HG03045 (cell line): ENCODE measurements at regions not wholly inside any gene's neighbourhood (a gene's known extent, or its start where the extent isn't known, plus 50 kb on each side); places are given as distances from the start of the nearest gene placed in this dataset.
A peak's percentile ranks its signal among the peaks of the same experiment; 100 is the strongest.

Source experiments
- ATAC-seq: cut with Tn5 transposase; IDR thresholded peaks from one replicate; pipeline ENCODE4 v1.9.1; 2021; ENCODE audit warnings: mild to moderate bottlenecking, moderate library complexity; ENCODE audit not compliant: unreplicated experiment

DNA sequence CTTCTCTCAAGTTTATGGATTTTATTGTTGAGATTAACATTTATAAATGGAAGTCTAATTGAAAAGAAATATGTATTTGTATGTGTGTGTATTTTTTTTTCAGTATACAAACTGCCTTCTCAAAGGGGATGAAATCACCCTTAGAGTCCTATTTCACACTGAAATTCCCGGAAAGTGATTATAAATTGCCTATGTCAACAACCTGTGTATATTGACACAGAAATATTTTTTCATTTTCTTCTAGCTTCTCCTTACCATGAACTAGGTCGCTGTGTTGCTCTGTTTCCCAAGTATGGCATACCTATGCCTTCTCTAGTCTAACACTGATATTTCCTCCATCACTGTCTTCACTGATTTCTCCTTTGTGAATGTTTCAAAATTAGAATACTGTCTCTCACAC is 444.0 kb upstream of the AZI2 start:
- no peak for ATAC-seq

DNA sequence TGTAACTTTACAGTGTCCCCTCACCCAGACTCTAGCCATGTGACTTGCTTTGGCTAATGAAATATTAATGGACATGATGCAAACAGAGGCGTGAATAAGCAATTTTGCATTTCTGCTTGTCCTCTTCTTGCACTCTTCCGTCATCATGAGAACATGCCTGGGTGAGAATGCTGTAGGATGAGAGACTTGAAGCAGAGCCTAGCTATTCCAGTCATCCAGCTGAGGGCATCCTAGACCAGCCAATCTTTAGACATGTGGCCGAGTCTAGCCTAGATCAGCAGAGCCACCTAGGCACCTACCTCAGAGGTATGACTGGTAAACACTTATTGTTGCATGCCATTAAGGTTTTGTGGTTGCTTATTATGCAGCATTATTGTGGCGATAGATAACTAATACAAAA is 450.5 kb upstream of the AZI2 start:
- no peak for ATAC-seq

DNA sequence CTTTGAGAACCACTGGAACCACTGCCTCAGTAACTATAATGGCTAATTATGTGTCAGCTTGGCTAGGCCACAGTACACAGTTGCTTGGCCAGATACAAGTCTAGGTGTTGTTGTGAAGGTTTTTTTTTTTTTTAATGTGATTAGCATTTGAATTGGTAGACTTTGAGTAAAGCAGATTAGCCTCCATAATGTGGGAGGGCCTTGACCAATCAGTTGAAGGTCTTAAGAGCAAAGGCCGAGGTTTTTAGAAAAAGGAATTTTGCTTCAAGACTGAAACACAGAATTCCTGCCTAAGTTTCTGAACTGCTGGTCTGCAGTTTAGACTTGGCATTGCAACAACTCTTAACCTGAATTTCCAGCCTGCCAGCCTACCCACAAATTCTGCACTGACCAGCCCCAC is 451.6 kb upstream of the AZI2 start:
- no peak for ATAC-seq

DNA sequence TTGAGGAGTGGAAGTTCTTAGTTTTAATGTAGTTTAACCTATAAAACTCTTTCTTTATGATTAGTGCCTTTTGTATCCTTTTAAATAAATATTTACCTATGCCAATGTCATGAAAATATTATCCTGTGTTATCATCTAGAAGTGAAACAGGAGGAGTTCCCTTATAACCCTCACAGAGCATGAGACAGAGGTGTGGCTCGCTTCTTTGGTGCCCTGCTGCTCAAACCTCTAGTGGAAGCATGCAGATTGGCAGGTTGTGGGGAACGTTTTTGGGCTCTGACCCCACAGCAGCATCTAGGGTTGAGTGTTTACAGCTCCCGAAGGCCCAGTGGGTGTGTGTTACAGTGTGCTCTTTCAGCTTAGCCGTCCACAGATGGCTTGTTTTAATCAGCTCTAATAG is 459.4 kb upstream of the AZI2 start:
- ATAC-seq = no peak

DNA sequence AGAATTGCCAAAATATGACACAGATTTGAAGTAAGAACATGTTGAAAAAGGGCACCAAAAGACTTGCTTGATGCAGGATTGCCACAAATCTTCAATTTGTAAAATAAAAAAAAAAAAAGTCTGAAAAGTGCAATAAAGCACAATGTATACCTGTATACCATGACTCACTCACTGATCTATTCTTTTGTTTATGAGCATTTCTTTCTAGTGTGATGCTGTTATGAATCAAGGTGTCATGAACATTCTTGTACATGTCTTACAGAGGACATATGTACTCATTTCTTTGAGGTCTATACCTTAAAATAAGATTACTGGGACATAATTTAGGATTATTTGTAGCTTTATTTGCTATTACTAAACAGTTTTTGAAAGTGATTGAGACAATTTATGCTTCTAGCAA is 464.9 kb upstream of the RBMS3 start:
- no peak for ATAC-seq

DNA sequence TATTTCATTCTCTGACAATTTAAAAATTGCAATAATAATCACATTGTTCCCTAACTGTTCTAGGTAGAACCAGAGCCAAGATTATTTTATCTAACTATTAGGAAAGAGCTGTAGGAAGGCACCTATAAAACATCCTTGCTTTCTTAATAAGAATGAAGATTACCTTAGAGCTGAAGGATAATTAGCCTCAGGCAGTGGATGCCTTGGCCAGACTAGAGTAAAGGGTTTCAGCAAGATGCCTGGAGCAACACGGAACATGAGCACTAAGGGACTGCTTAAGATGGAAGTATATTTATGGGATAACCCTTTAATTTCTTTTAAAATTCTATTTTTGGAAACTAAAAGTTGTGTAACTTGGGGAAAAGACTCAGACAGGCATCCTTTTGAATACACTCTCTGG is 456.6 kb upstream of the RBMS3 start:
- no peak for ATAC-seq

DNA sequence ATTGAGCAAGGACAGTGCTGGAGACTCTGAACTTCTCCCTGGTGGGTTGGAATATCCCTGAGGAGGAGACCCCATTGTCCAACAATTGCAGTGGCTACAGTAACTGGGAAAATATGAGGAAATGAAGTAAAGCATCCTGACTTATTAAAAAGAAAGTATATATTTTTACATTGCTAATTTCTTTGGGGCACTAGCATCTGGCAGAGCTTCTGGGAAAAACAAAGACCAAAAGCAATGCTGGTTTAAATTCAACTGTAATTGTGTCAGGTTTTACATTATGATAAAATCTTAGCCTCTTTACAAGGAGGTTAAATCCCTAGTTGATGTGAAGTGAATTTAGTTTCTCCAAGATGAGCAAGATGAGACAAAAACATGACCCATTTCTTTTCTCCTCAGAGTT is 454.0 kb upstream of the RBMS3 start:
- ATAC-seq = no peak

DNA sequence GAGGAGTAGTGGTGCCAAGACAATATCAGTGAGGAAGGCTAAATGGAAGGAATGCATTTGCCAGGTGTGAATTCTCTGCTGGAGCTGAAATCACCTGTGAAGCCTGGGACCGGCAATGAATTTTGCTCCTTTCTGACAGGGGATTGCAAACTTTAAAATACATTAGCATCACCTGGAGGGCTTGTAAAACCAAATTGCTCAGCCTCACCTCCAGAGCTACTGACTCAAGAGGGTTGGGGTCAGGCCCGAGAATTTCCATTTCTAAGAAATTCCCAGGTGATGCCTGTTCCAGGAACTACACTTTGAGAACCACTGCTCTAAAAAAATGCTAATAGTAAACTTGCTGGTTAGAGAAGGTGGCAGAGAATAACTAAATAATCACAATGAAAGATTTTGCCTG is 445.6 kb upstream of the RBMS3 start:
- no peak for ATAC-seq

DNA sequence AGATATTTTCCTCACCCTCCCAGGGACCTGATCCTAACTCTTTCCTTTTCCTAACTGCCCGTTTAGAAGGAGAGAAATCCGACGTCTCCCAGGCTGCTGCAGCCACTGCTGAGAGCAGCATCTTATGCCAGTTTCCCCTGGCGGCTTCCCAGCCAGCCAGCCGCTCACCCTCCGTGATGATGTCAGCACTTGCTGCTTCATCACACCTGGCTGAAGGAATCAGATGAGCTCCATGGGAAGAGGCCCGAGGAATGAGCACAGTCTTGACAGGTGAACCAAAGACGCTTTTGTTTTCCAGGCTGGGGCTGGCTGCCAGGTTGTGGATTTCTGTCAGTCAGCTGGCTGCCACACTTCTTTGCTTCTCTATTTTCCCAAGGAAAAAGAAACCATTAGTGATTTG is 445.1 kb upstream of the RBMS3 start:
- no peak for ATAC-seq

DNA sequence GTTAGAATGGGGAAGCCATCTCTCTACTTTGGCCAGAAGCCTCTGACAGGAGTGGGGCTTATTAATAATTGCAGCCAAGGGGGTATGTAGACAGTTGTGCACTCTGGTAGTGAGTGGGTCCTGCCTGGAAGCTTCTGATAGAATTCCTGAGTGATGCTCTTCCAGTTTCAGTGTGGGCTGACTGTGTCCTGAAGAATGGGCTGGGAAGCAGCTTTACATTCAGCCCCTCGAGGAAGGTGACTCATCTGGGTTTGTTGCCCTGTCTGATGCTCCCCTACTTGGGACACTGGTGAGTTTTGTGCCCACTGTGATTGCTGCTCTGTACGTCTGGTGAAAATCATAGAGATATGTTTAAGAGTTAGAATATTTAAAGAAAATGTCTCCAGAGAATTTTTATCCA is 444.7 kb upstream of the RBMS3 start:
- no peak for ATAC-seq

DNA sequence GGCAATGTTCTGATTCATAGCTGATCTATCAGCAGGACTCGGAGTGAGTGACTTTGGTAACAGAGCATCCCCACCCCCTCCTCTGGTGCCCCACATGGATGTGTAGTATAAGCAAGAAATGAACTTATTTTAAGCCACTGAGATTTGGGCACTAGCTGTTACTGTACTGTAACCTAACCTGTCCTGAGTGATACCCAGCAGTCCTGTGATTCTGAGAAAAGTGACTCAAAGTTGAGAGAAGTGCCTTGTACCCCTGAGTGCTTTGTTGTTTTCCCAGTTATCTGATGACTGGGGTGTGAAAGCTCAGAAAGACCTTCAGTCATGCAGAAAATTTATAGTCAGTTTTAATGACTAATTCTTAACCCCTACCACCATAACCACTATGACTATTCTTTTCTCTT is 439.9 kb upstream of the RBMS3 start:
- ATAC-seq = peak; percentile 70

DNA sequence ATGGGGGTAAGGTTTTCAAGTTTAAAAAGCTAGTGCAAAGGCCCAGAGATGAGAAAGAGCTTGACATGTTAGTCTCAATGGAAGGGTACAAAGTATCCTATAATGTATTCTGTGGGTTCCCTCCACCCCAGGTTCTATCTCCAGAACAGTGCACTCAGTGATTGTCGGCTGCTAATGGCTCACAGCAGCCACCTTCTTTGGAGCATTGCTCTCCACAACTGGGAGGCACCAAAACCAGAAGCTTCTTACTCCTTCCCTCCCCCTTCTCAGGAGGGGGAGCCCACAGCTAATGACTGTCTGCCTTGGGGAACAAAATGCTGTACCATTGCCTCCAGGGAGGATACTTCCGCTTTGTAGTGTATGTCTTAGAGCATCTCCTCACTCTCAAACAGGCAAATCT is 439.4 kb upstream of the RBMS3 start:
- peak; percentile 7 for ATAC-seq

DNA sequence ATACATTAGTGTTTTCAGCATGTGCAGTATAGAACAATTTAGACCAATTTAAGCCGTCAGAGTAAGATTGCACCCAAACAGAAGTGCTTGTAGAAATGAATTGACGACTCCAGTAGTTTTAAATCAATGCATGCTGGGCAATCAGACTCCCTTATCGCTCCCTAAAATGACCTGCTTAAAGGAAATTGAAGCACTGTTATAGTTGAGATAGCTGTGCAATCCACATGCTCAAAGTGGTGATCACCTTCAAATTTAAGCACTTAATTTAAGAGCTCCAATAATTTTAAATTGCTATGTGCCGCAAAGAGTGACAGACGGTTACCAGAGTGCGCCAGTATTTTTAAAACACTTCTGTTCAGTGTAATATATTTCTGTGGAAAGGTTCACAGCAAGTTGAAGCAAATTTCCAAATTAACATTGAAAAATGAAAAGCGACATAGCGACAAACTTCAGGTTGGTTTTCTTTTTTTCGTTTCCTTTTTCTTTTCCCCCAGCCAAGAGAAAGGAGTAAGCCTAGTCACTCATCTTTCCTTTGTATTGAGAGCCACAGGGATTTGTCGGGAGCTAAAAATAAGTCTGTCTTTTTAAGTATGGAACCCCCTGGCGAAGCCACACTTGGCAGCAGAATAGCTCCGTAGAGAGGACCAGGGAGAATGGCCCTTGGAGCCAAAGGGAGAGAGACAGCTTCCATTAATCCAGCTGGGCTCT is 436.4 kb upstream of the RBMS3 start:
- no peak for ATAC-seq

DNA sequence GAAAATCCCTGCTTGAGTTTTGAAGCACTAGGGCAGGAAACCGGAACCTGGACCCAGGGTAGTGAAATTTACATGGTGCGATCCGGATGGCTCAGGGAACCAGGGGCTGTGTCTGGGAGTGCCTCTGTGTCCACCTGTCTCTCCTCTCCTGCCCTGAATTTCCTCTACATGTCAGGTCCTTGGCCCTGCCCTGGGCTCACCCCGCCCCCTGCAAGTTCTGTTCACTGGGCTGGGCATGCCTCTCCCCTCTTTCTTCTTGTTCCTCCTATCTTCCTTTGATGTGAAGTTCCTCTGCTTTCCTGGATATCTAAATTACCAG is 435.9 kb upstream of the RBMS3 start:
- no peak for ATAC-seq

DNA sequence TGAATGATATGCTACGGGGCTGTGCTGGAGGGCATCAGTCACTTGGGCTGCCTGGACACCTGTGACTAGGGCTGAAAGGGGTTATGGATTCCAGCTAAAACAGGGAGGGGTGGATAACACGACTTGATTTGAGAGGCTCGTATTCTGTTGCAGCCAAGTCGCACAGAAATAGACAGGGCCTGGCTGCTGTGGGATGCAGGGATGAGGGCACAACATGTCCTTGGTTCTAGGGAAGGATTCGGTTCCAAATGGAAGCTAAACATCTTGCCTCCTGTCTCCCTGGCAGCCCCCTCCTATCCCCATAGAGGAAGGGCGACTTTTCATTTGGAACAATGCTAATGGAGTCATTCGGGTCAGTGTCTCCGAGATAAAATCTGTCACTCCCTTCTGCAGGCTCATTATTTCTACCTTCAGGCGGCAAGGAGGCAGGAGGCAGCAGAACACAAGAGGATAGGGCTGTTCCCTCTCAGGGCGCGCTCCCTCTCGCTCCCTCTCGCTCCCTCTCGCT is 433.8 kb upstream of the RBMS3 start:
- ATAC-seq = no peak

DNA sequence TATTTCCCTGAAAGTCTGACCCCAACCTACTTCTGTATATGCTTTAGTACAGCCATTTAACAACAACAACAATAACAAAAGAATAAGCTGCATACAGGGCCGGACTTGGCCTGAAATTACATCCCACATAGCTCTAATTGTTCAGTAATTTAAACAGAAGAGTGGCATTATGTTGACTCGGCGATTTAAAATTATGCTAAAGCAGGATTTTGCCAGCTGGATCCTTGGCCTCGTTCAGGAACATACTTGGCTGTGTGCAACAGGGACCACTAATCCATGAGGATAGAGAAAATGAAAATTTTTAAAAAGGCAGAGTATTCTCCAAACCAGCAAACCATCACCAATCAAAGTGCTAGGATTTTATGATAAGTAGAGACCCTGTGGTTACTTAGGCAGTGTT is 433.1 kb upstream of the RBMS3 start:
- no peak for ATAC-seq

DNA sequence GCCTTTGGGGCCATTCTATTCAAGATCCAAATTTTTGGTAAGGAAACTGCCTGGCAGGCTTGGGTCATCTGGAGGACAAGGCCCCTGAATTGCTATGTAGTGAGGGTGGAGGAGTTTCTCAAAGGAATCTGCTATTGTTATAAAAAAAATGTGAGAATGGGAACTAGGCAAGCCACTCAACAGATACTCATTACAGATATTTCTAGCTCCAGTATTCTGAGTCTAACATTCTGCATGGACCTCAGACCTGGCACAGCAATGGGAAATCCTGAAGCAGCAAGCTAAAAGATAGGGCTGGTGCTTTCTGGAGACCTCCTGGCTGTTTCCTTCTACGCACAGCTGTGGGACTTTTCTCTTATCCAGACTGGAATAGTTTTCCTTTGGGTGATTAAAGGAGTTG is 430.7 kb upstream of the RBMS3 start:
- no peak for ATAC-seq

DNA sequence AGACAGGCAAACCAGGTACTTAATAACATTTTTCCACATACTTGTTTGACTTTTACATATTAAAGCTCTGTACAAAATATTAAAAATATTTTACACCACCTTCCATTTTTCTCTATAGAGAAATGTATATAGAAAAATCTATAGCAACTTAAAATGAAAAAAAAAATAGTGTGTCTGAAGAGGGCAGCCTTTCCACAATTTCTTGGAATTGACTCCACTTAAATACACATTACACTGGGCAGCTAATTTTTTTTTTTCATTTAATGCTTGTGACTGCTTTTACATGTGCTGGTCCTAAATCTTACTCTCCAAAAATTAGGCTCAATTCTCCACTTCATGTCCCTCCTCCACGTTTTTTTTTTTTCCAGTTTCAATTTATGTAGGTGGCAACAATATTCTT is 427.0 kb upstream of the RBMS3 start:
- ATAC-seq = no peak

DNA sequence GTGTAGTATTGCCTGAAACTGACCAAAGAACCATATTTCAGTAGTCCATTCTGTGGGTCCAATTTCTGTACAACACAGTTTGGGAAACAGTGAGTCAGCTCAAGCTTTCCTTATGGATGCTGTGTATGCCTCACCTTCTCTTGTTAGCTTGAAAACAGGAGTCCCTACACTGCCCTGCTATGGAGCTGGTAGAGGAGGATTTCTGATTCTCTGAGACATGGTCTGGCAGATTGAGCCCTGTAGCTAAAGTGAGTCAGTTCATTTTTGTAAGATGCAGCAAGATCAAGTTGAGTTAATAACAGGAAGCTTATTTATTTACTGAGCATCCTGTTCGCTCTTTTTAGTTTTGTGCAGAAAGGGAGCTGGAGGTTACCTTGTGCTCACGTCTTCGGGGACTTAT is 424.1 kb upstream of the RBMS3 start:
- ATAC-seq = no peak

DNA sequence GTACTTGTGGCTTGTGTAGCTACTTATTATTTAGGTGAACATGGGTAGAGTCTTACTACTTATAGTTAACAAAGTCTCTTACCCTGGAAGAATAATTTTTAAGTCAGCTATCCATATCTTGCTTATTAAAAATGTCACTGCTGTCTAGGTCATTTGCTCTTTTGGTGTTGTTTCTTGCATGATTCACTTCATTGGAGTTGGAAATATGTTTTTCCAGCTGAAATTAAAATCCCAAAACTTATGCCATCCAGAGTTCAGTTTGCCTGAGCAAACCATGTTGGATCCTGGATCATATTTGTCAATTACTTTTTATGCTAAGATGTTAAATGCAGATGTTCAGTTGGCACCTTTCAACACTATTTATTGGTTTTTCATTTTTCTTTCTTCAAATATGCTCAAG is 421.0 kb upstream of the RBMS3 start:
- no peak for ATAC-seq

DNA sequence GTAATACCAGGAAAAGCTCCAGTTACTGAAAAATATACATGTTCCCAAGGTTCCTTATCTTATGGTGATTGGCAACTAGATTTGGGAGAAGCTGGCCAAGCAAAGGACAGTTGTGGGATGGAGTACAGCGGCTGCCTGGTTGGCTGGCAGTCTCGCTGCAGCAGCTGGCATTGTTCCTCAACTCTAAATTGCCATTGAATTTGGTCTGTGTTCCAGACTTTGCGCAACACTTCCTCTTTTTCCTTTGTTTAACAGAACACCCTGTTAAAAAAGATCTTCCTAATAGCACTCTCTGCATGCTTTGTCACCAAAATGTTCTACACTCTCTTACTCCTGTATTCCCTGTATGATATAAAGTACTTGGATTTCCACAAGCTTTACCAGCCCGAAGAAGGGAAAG is 420.6 kb upstream of the RBMS3 start:
- no peak for ATAC-seq

DNA sequence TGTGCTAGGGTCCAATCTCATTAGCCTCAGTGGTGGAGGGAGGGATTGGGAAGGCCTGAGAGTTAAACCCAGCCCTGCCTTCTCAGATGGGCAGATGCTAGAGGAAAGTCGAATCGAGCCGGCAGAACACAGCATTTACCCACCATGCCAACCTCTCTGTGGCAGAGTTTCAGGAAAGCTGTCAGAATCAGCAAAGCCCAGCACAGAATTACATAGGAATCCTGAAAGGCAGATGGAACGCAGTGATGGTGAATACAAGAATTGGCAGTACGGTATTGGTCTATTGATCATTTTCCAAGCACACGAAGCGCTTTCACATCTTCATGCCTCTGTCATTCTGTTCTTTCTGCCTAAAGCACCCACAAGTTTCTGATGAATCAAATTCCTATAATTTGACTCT is 417.7 kb upstream of the RBMS3 start:
- no peak for ATAC-seq

DNA sequence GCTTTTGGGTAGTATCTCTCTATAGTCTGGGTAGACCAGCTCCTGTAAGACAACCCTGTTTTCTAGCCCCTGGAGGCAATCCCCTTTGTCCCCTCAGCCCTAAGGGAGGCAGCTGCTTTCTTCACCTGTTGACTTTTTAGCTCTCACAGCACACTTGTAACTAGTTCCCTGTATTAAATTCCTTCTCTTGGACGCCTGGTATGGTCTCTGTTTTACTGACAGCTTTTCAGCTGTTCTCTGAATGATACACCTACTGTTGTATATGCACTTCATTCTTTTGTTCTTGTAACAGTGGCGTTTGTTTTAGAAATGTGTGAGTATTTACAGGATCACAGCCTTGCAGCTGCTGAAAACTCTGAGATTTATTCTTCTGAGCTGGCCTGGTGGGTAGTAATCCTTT is 413.0 kb upstream of the RBMS3 start:
- ATAC-seq = no peak

DNA sequence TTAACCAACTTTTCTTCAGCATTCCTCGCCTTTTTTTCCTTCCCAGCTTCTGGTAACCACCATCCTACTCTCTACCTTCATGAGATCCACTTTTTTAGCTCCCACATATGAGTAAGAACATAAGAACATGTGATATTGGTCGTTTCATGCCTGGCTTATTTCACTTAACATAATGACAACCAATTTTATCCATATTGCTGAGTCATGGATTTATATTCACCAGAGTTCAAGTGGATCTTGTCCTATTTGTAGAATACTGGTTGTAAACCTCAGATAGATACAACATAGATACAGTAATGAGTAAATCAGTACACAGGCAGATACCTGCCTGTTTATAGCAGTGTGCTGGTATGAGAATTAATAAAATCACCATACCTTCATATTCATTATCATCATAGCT is 412.0 kb upstream of the RBMS3 start:
- ATAC-seq = no peak
